Activated CD4-positive, alpha-beta T cell treated with anti-CD3 and anti-CD28 coated beads, Interleukin-2, amount 10 ng/mL, durations not matched to agents 7 days and 5 days (primary cell): ENCODE measurements at regions not wholly inside any gene's neighbourhood (a gene's known extent, or its start where the extent isn't known, plus 50 kb on each side); places are given as distances from the start of the nearest gene placed in this dataset.

ENCODE experiments used
- CTCF ChIA-PET: fragments of 350-600 bp; sonication (Branson Sonifier 250); formaldehyde crosslinking; loops from one replicate; lab custom pipeline; 2021; ENCODE audit warnings: antibody characterized with exemption; lab: Charles Lee
- POLR2A ChIA-PET: fragments of 350-600 bp; sonication (Branson Sonifier 250); formaldehyde crosslinking; loops from one replicate; lab custom pipeline; 2021; ENCODE audit warnings: antibody characterized with exemption; lab: Charles Lee
- DNase-seq: peaks from one replicate; pipeline ENCODE4 v3.0.0-alpha.2; 2020
- H3K27ac Mint-ChIP-seq: one replicate; pipeline ENCODE4 v1.8.0; 2021; ENCODE audit warnings: mild to moderate bottlenecking, moderate library complexity, mixed read lengths
- H3K27me3 Mint-ChIP-seq: one replicate; pipeline ENCODE4 v1.8.0; 2021; ENCODE audit warnings: mixed read lengths
- H3K36me3 Mint-ChIP-seq: one replicate; pipeline ENCODE4 v1.8.0; 2021; ENCODE audit warnings: low read depth, mixed read lengths
- H3K4me1 Mint-ChIP-seq: one replicate; pipeline ENCODE4 v1.8.0; 2021; ENCODE audit warnings: mixed read lengths
- H3K4me3 Mint-ChIP-seq: one replicate; pipeline ENCODE4 v1.8.0; 2021; ENCODE audit warnings: mild to moderate bottlenecking, moderate library complexity, mixed read lengths
- H3K9me3 Mint-ChIP-seq: one replicate; pipeline ENCODE4 v1.8.0; 2021; ENCODE audit warnings: mixed read lengths

DNA sequence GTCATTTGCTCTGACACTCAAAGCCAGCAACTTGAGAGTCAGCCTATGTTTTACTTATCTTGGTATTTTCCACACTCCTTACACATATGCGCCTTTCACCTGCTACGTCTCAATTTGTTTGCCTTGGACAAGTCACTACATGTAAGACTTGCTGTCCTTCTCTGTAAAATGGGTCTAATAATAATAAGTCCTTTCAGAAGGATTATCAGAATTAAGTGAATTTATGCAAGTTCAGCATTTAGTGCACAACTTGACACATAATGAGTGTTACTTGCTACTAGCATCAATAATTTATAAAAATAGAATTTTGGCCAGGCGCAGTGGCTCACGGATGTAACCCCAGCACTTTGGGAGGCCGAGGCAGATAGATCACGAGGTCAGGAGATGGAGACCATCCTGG lies 71.1 kb upstream of the UBL3 start:
- no peak for DNase-seq
- H3K27me3 Mint-ChIP-seq: peaks cover 2% of the 10 kb centered on the region
- no peak overlapping the region for H3K27ac Mint-ChIP-seq
- ChIA-PET CTCF (interaction anchor here (0.6 to 4.6 kb wide), 6 partner anchors 10 to 29 kb away, joined by 3 to 46 read pairs (median 4); no protein-coding TSS in a partner anchor), POLR2A (no interaction called here)
- H3K36me3 Mint-ChIP-seq: no peaks in the 10 kb centered on the region
- no peak overlapping the region for H3K4me3 Mint-ChIP-seq
- peaks cover 47% of the 10 kb centered on the region for H3K4me1 Mint-ChIP-seq
- H3K9me3 Mint-ChIP-seq: no peaks in the 10 kb centered on the region

DNA sequence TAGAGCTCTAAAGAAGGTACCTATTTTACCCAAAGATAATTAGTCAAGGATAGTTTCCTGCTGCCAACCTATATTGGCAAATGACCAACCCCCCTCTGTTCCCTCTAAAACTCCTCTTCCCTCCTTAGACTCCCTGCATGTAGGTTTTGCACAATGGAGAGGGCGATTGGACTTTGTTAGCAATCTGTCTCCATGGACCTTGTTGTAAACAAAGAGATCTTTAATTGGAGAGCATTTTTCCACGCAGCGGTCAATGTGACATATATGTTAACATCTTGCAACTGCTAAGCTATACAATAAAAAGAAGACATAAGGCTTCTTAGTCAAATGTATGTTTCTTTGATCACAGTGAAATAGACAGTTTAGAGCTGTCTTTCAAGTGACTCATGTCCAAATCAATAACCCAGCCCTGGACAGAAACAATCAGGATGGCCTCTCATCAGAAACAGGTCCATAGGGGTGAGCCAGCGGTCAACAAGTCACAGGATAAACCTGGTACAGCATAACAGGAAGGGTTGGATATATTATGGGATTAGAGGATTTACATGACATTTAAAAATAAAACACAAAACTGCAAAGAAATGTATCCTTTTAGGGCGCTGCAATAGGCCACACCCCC lies 69.7 kb upstream of the UBL3 start:
- H3K4me1 Mint-ChIP-seq: peaks cover 36% of the 10 kb centered on the region
- no peaks in the 10 kb centered on the region for H3K9me3 Mint-ChIP-seq
- no peak overlapping the region for H3K27ac Mint-ChIP-seq
- no peak for DNase-seq
- CTCF ChIA-PET: interaction anchor here (1.0 to 1.4 kb wide), 4 partner anchors 8 to 66 kb away, joined by 3 read pairs; no protein-coding TSS in a partner anchor
- no peak overlapping the region for H3K4me3 Mint-ChIP-seq
- POLR2A ChIA-PET: no interaction called here
- H3K36me3 Mint-ChIP-seq: no peaks in the 10 kb centered on the region
- H3K27me3 Mint-ChIP-seq: peaks cover 2% of the 10 kb centered on the region

DNA sequence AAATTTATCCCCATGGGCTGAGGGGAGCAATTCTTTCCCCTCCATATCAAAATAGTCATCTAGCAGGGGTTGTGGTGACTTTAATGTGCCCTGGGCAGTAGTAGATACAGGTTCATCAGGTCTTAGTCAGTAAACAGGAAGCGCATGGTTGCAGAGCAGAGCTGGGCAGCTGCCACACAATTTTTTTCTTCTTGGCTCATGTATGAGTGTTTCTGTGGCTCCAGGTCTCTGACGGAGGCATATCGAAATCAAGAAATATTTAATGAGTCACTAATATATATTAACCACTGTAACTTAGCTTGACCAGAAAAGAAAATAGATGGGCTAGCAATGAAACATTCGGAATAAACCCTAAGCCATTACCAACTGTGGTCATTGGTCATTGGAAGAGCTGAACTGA lies 68.4 kb upstream of the UBL3 start:
- DNase-seq: no peak
- Mint-ChIP-seq H3K36me3 (no peaks in the 10 kb centered on the region), H3K27me3 (peaks cover 2% of the 10 kb centered on the region), H3K9me3 (peaks cover 3% of the 10 kb centered on the region), H3K4me1 (peaks cover 23% of the 10 kb centered on the region), H3K4me3 (no peak overlapping the region), H3K27ac (no peak overlapping the region)
- ChIA-PET POLR2A (no interaction called here), CTCF (no interaction called here)

DNA sequence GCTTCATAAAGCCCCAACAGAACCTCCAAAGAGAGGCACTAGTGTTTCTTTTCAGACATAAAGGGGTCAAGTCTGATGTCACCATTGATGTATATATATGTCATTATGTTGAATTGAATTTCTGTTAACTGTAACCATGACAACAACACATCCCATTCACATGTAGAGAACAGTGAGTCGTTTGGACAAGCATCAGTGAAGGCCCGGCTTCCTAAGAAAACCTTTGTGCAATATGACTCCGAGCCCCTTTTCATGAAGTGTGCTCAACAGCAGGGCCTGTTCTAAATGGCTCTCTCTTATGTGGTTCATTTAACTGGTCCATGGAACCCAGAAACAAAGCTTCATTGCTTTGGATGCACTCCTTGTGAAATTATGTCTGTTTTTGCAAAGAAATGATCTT lies 67.2 kb upstream of the UBL3 start:
- ChIA-PET POLR2A (no interaction called here), CTCF (interaction anchor here (0.6 to 1.4 kb wide), 3 partner anchors 10 to 559 kb away, joined by 3 read pairs; no protein-coding TSS in a partner anchor)
- no peak for DNase-seq
- no peaks in the 10 kb centered on the region for H3K36me3 Mint-ChIP-seq
- H3K4me1 Mint-ChIP-seq: peaks cover 11% of the 10 kb centered on the region
- H3K4me3 Mint-ChIP-seq: no peak overlapping the region
- peaks cover 2% of the 10 kb centered on the region for H3K27me3 Mint-ChIP-seq
- peaks cover 3% of the 10 kb centered on the region for H3K9me3 Mint-ChIP-seq
- no peak overlapping the region for H3K27ac Mint-ChIP-seq

DNA sequence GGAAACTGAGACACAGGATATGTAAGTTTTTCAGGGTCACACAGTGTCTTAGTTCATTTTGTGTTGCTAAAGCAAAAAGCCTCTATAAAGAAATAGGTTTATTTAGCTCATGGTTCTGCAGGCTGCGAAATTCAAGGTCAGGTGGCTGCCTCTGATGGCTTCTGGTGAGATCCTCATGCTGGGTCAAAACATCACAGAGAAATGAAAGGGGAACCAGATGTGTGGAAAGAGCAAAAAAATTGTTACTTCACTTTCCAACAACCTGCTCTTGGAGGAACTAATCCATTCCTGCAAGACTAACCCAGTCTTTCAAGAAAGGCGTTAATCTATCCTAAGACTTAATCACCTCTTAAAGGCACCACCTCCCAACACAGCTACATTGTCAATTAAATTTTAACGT lies 64.2 kb upstream of the UBL3 start:
- no peak overlapping the region for H3K4me3 Mint-ChIP-seq

DNA sequence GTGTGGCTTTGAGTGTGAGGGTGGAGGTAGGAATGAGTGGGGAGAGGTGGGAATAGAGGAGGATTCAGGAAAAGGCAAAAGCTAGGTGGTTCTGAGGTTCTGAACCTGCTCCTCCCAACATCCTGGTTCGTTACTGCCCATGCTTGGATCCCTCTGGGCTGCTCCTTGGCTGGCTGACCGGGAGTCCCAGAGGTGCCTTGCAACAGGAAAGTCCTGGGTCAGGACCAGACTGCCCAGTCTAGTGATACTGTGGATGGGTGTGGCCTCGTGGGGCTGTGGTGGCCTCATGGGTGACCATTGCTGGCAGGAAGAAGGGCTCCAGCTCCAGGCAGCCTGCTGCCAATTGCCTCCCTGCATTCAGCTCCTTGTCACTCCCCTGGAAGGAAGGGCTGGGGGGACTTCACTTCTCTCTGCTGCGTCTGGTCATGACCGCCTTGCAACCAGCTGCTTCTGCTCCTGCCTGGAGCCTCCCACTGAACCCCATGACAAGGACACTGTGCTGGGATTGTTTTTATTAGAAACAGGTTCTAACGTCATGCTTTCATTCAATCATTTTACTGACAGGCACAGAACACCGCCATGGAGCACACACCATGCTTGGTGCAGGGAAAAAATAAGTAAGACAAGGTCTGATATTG lies 61.5 kb upstream of the UBL3 start:
- H3K9me3 Mint-ChIP-seq: peaks cover 3% of the 10 kb centered on the region
- CTCF ChIA-PET: interaction anchor here (0.8 to 1.1 kb wide), 3 partner anchors 9 to 23 kb away, joined by 3 read pairs; no protein-coding TSS in a partner anchor

More for the DNA sequence above, 64.2 kb upstream of the UBL3 start:
- H3K4me1 Mint-ChIP-seq: peaks cover 10% of the 10 kb centered on the region
- no peak for DNase-seq
- H3K9me3 Mint-ChIP-seq: peaks cover 3% of the 10 kb centered on the region
- H3K27me3 Mint-ChIP-seq: no peaks in the 10 kb centered on the region
- CTCF ChIA-PET: interaction anchor here (1.4 kb wide), 1 partner anchor 10 kb away, joined by 9 read pairs; no protein-coding TSS in a partner anchor
- H3K36me3 Mint-ChIP-seq: no peaks in the 10 kb centered on the region
- no peak overlapping the region for H3K27ac Mint-ChIP-seq
- POLR2A ChIA-PET: no interaction called here

DNA sequence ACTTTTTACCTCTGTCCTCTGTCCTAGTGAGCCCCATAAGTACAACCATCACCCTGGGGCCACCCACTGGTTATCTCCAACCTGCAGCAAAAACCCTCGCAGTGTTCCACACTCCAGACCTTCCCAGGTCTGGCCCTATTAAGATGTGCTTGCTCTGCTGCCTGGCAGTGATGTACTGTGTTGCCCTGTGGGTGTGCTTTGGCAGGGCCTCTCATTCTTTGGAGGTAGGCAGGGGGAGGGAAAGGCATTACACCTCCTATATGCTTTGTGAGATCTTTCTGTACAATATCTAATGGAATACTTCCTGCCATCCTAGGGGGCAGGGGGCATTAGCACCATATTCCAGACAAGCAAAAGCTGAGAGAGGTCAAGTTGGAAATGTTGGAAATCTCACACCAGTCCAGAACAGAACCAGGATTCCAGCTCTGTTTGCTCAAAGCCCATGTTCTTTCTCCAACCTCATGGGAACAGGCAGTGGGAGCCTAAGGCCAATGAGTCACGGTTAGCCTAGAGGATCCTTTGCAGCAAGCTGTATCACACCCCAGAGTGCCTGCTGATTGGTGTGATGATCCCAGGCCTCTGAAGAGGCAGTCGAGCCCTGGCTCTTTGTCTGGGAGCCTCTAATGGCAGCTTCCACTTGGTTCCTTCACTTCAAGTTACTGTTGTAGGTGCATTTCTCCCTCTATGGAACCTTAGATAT lies 59.7 kb upstream of the UBL3 start:
- H3K9me3 Mint-ChIP-seq: peaks cover 3% of the 10 kb centered on the region
- POLR2A ChIA-PET: no interaction called here
- H3K4me3 Mint-ChIP-seq: no peak overlapping the region
- H3K36me3 Mint-ChIP-seq: no peaks in the 10 kb centered on the region
- peaks cover 20% of the 10 kb centered on the region for H3K4me1 Mint-ChIP-seq
- no peak overlapping the region for H3K27ac Mint-ChIP-seq
- CTCF ChIA-PET: interaction anchor here (0.7 kb wide), 1 partner anchor 14 kb away, joined by 3 read pairs; no protein-coding TSS in a partner anchor
- H3K27me3 Mint-ChIP-seq: no peaks in the 10 kb centered on the region
- DNase-seq: no peak

More for the DNA sequence above, 61.5 kb upstream of the UBL3 start:
- Mint-ChIP-seq H3K36me3 (no peaks in the 10 kb centered on the region), H3K4me3 (no peak overlapping the region), H3K27me3 (no peaks in the 10 kb centered on the region), H3K27ac (no peak overlapping the region), H3K4me1 (peaks cover 19% of the 10 kb centered on the region)
- DNase-seq: no peak
- POLR2A ChIA-PET: no interaction called here

DNA sequence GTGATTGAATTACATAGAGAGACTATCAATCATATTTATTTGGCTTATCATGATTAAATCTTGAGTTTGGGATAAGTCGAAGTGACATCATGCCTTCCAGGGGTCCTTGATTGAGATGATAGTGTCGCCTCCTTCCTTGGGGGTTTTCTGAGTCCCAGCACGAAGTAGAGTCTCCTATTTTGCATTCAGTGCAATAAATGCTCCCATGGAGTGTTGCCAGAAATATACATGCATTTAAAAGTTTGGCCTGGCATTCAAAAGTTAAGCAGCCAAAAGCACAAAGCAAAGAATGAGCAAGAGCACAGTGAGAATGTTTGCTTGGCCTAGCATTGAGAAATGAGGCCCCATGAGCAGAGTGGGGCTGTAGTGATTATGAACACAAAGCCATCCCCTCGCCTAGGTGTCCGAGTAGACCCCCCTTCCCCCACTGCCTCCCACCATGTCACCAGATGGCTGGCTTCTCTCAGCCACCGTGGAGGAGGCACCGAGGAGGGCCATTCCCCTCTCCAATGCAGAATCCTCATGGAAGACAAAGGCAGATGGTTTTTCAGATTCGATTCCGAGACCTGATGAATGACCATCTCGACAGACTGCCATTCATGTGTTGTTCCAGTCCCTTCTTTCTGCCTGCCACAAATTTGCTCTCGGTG lies 58.8 kb upstream of the UBL3 start:
- no peak for DNase-seq
- Mint-ChIP-seq H3K27me3 (no peaks in the 10 kb centered on the region), H3K9me3 (peaks cover 3% of the 10 kb centered on the region), H3K4me1 (peaks cover 20% of the 10 kb centered on the region), H3K4me3 (no peak overlapping the region), H3K27ac (no peak overlapping the region), H3K36me3 (no peaks in the 10 kb centered on the region)
- CTCF ChIA-PET: interaction anchor here (1.3 kb wide), 1 partner anchor 15 kb away, joined by 5 read pairs; no protein-coding TSS in a partner anchor
- POLR2A ChIA-PET: interaction anchor here (0.6 kb wide), 1 partner anchor 157 kb away, joined by 3 read pairs; no protein-coding TSS in a partner anchor

DNA sequence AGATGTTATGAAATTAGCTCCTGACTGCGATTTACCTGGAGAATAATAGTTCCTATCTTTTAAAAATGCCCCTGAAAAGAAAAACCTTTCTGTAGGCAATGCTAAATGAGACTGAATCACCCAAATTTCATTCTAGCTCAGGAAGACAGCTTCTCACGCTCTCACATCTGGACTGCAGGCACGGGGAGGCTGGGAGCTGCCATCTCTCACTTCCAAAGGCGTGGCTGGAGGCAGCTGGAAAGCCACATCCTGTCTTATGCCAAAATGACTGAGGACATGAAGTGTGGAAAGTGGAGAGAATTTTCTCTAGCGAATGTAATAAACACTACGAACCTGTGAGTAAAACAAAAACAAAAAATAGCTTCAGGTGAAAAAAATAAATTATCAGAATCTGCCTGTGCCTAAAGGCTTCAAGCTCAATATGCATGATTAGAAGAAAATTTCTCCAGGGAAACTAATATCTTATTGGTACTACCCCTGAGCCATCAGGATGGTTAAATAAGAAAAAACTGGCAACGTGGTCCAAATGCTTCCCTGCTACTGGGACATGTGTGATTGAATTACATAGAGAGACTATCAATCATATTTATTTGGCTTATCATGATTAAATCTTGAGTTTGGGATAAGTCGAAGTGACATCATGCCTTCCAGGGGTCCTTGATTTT lies 58.1 kb upstream of the UBL3 start:
- Mint-ChIP-seq H3K36me3 (no peaks in the 10 kb centered on the region), H3K27ac (no peak overlapping the region), H3K4me3 (no peak overlapping the region), H3K27me3 (no peaks in the 10 kb centered on the region), H3K9me3 (no peaks in the 10 kb centered on the region), H3K4me1 (peaks cover 21% of the 10 kb centered on the region)
- ChIA-PET POLR2A (interaction anchor here (0.6 kb wide), 2 partner anchors 27 to 156 kb away, joined by 3 to 4 read pairs; no protein-coding TSS in a partner anchor), CTCF (interaction anchor here (0.9 to 1.5 kb wide), 7 partner anchors 8 to 204 kb away, joined by 3 to 5 read pairs (median 4); no protein-coding TSS in a partner anchor)
- DNase-seq: no peak

DNA sequence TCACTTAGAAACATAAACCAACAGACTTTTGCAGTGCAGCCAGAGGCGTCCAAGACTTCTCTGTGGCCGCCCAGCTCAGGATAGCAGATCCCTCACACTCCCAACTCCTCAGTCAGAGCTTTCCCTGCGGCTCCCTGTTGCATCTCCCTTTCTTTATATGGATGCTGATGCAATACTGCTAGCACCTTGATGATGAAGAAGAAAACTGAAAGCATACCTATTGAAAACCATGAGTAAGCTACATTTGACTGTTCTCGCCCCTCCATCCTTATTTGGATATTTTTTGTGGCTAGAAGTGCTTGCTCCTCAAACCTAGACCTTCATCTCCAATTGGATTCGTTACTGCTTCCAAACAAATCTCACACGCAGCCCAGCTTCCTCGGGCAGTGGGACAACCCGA lies 57.3 kb upstream of the UBL3 start:
- H3K36me3 Mint-ChIP-seq: no peaks in the 10 kb centered on the region
- H3K27ac Mint-ChIP-seq: no peak overlapping the region
- peaks cover 28% of the 10 kb centered on the region for H3K4me1 Mint-ChIP-seq
- no peaks in the 10 kb centered on the region for H3K9me3 Mint-ChIP-seq
- H3K27me3 Mint-ChIP-seq: no peaks in the 10 kb centered on the region
- ChIA-PET CTCF (interaction anchor here (0.9 to 1.5 kb wide), 8 partner anchors 8 to 205 kb away, joined by 3 to 5 read pairs (median 4); no protein-coding TSS in a partner anchor), POLR2A (interaction anchor here (0.6 kb wide), 1 partner anchor 163 kb away, joined by 4 read pairs; no protein-coding TSS in a partner anchor)
- no peak overlapping the region for H3K4me3 Mint-ChIP-seq
- DNase-seq: no peak

DNA sequence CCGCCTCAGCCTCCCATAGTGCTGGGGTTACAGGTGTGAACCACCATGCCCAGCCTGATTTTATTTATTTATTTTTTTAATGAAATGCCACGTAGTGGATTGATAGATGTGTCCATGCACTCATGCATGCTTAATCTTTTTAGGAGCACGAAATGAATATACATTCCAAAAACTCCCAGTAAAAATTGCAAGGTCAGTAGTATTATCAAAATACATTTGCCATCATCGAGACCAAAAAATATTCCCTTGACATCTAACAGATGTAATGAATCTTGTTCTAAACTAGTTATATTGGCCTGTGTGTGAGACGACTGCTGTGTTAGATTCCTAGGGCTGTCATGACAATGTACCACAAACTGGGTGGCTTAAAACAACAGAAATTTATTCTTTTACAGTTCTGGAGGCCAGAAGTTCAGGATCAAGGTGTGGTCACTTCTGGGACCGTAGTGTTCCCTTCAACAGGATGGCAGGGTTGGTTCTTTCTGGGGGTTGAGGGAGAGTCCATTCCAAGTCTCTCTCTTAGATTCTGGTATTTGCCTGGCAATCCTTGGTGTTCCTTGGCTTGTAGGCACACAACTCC lies 56.1 kb upstream of the UBL3 start:
- Mint-ChIP-seq H3K27ac (no peak overlapping the region), H3K4me1 (peaks cover 39% of the 10 kb centered on the region), H3K4me3 (no peak overlapping the region), H3K36me3 (no peaks in the 10 kb centered on the region), H3K27me3 (no peaks in the 10 kb centered on the region), H3K9me3 (no peaks in the 10 kb centered on the region)
- ChIA-PET POLR2A (no interaction called here), CTCF (interaction anchor here (0.7 to 1.3 kb wide), 2 partner anchors 8 to 50 kb away, joined by 3 to 4 read pairs; no protein-coding TSS in a partner anchor)
- DNase-seq: no peak
